H1 (cell line): ENCODE measurements at regions not wholly inside any gene's neighbourhood (a gene's known extent, or its start where the extent isn't known, plus 50 kb on each side); places are given as distances from the start of the nearest gene placed in this dataset.

ENCODE experiments used
- CTCF ChIA-PET: fragments of 300-600 bp; sonication (Branson Sonifier 250); formaldehyde crosslinking; loops from one replicate; lab custom pipeline; 2021; ENCODE audit not compliant: partially characterized antibody; lab: Charles Lee
- POLR2A ChIA-PET: fragments of 300-600 bp; sonication (Branson Sonifier 250); formaldehyde crosslinking; loops from one replicate; lab custom pipeline; 2021; ENCODE audit warnings: inconsistent platforms; ENCODE audit not compliant: partially characterized antibody; lab: Charles Lee
- DNase-seq, 2 experiments: peaks; one replicate each; pipeline versions ENCODE4 v3.0.0 to v3.0.0-alpha.2; 2010 to 2022; ENCODE audit warnings: low spot score in 2 of 2, low read depth in 1 of 2, mixed read lengths in 1 of 2
- FAIRE-seq: peaks from 2 replicates; lab custom pipeline; 2011; peaks lifted over from hg19 to GRCh38; lab: Jason Lieb, UNC
- H2AFZ ChIP-seq: 2 replicates; pipeline ENCODE4 v1.8.1; 2012; ENCODE audit warnings: low read length, inconsistent platforms
- H2AK5ac ChIP-seq: 2 replicates; pipeline ENCODE4 v1.6.1; 2013; ENCODE audit warnings: low read depth, low read length
- H2BK120ac ChIP-seq: replicated peaks from 2 replicates; pipeline ENCODE3; 2013; ENCODE audit warnings: low read depth, low read length, inconsistent platforms
- H2BK12ac ChIP-seq: 2 replicates; pipeline ENCODE4 v1.6.1; 2013; ENCODE audit warnings: low read depth, low read length
- H2BK15ac ChIP-seq: 2 replicates; pipeline ENCODE4 v1.6.1; 2013; ENCODE audit warnings: low read length
- H2BK20ac ChIP-seq: 2 replicates; pipeline ENCODE4 v1.6.1; 2013; ENCODE audit warnings: low read length
- H2BK5ac ChIP-seq: 2 replicates; pipeline ENCODE4 v1.6.1; 2013; ENCODE audit warnings: low read depth, low read length
- H3K14ac ChIP-seq: 2 replicates; pipeline ENCODE4 v1.6.1; 2013; ENCODE audit warnings: inconsistent platforms; ENCODE audit not compliant: insufficient read length
- H3K18ac ChIP-seq: 2 replicates; pipeline ENCODE4 v1.6.1; 2013; ENCODE audit warnings: low read length; ENCODE audit errors: extremely low read depth
- H3K23ac ChIP-seq: 2 replicates; pipeline ENCODE4 v1.6.1; 2013; ENCODE audit warnings: inconsistent platforms; ENCODE audit not compliant: insufficient read length
- H3K23me2 ChIP-seq: 2 replicates; pipeline ENCODE4 v1.6.1; 2013; ENCODE audit warnings: low read depth, low read length
- H3K27ac ChIP-seq: 2 replicates; pipeline ENCODE4 v1.6.1; 2011; ENCODE audit warnings: low read depth, low read length, inconsistent platforms
- H3K27me3 ChIP-seq, 4 experiments: replicated peaks in 1 of 4; 1 replicate in 1 of 4; 2 replicates in 3 of 4; pipeline versions ENCODE4 v1.6.1 to v1.8.1; 2011 to 2013; ENCODE audit warnings: low read length in 3 of 4, mild to moderate bottlenecking in 3 of 4, inconsistent platforms in 2 of 4, mixed read lengths in 2 of 4, moderate library complexity in 1 of 4; ENCODE audit not compliant: control insufficient read depth in 3 of 4, insufficient read depth in 3 of 4; ENCODE audit errors: extremely low read depth in 1 of 4
- H3K36me3 ChIP-seq, 4 experiments: 2 replicates each; pipeline versions ENCODE4 v1.6.1 to v1.8.1; 2011 to 2013; ENCODE audit warnings: mild to moderate bottlenecking in 4 of 4, low read length in 3 of 4, moderate library complexity in 2 of 4, control low read depth in 1 of 4, inconsistent platforms in 1 of 4; ENCODE audit not compliant: insufficient read depth in 4 of 4, control insufficient read depth in 2 of 4
- H3K4ac ChIP-seq: replicated peaks from 2 replicates; pipeline ENCODE3; 2013; ENCODE audit warnings: low read length, low read depth, mixed read lengths, inconsistent platforms; ENCODE audit not compliant: insufficient read length
- H3K4me1 ChIP-seq, 4 experiments: replicated peaks in 1 of 4; 1 replicate in 1 of 4; 2 replicates in 3 of 4; pipeline versions ENCODE4 v1.6.1 to v1.8.1; 2011 to 2013; ENCODE audit warnings: low read length in 3 of 4, inconsistent platforms in 2 of 4, mixed read lengths in 1 of 4; ENCODE audit not compliant: insufficient read depth in 4 of 4, control insufficient read depth in 3 of 4
- H3K4me2 ChIP-seq, 2 experiments: 2 replicates each; pipeline versions ENCODE4 v1.6.1 to v1.8.1; 2011 to 2013; ENCODE audit warnings: low read depth in 2 of 2, low read length in 2 of 2, control low read depth in 1 of 2, inconsistent platforms in 1 of 2, mild to moderate bottlenecking in 1 of 2; ENCODE audit not compliant: insufficient read depth in 1 of 2
- H3K4me3 ChIP-seq, 4 experiments: fragments of 200-600, 300-600 bp in 1 of 4; sonication (generic), shearing (Covaris generic), sonication (Bioruptor Twin) in 1 of 4; 2 replicates each; pipeline versions ENCODE4 v1.5.1 to v1.8.1; 2011 to 2016; ENCODE audit warnings: low read length in 4 of 4, low read depth in 3 of 4, control low read depth in 2 of 4, inconsistent platforms in 2 of 4, mild to moderate bottlenecking in 2 of 4, mixed read lengths in 1 of 4, moderate library complexity in 1 of 4; ENCODE audit not compliant: insufficient read depth in 2 of 4; ENCODE audit errors: extremely low read depth in 1 of 4
- H3K56ac ChIP-seq: replicated peaks from 2 replicates; pipeline ENCODE3; 2013; ENCODE audit warnings: low read depth, mild to moderate bottlenecking, mixed read lengths, low read length, inconsistent platforms; ENCODE audit not compliant: insufficient read length
- H3K79me1 ChIP-seq: 2 replicates; pipeline ENCODE4 v1.6.1; 2013; ENCODE audit warnings: low read depth, low read length, control low read depth
- H3K79me2 ChIP-seq, 2 experiments: 2 replicates each; pipeline versions ENCODE4 v1.6.1 to v1.8.1; 2012 to 2013; ENCODE audit warnings: low read length in 2 of 2, mild to moderate bottlenecking in 2 of 2, inconsistent platforms in 1 of 2; ENCODE audit not compliant: insufficient read depth in 2 of 2, control insufficient read depth in 1 of 2
- H3K9ac ChIP-seq, 4 experiments: replicated peaks in 1 of 4; 1 replicate in 1 of 4; 2 replicates in 3 of 4; pipeline versions ENCODE4 v1.6.1 to v1.8.1; 2011 to 2013; ENCODE audit warnings: low read depth in 3 of 4, low read length in 3 of 4, control low read depth in 2 of 4, mild to moderate bottlenecking in 2 of 4, moderate library complexity in 2 of 4, inconsistent platforms in 1 of 4; ENCODE audit errors: extremely low read depth in 1 of 4
- H3K9me3 ChIP-seq, 2 experiments: 2 replicates each; pipeline versions ENCODE4 v1.6.1 to v1.8.1; 2012 to 2013; ENCODE audit warnings: mild to moderate bottlenecking in 2 of 2, moderate library complexity in 2 of 2, control low read depth in 1 of 2, inconsistent platforms in 1 of 2, low read depth in 1 of 2, low read length in 1 of 2, mixed read lengths in 1 of 2; ENCODE audit not compliant: insufficient read depth in 2 of 2
- H4K20me1 ChIP-seq, 2 experiments: replicated peaks in 1 of 2; 2 replicates each; pipeline versions ENCODE3 to v1.8.1; 2011 to 2013; ENCODE audit warnings: inconsistent platforms in 2 of 2, low read length in 2 of 2, mild to moderate bottlenecking in 1 of 2; ENCODE audit not compliant: insufficient read depth in 2 of 2, control insufficient read depth in 1 of 2
- H4K5ac ChIP-seq: 2 replicates; pipeline ENCODE4 v1.6.1; 2013; ENCODE audit warnings: low read length, low read depth, mixed read lengths, inconsistent platforms; ENCODE audit not compliant: insufficient read length
- H4K8ac ChIP-seq: 2 replicates; pipeline ENCODE4 v1.8.0; 2013; ENCODE audit warnings: mild to moderate bottlenecking, moderate library complexity, low read length, inconsistent platforms; ENCODE audit not compliant: insufficient read depth; ENCODE audit errors: extremely low read depth
- H4K91ac ChIP-seq: replicated peaks from 2 replicates; pipeline ENCODE3; 2013; ENCODE audit warnings: low read length, mixed read lengths, inconsistent platforms; ENCODE audit not compliant: insufficient read length
- ASH2L ChIP-seq: fragments of 200-600, 300-600 bp; sonication (generic); IDR thresholded peaks from one replicate; pipeline ENCODE4 v1.7.1; 2017; ENCODE audit warnings: low read length
- BCL11A ChIP-seq, 2 experiments: IDR thresholded peaks; one replicate each; pipeline ENCODE4 v1.6.1; 2011; ENCODE audit warnings: low read depth in 2 of 2, low read length in 2 of 2, mild to moderate bottlenecking in 2 of 2
- CBX5 ChIP-seq: fragments of 300-800, 300-1000 bp; sonication (generic); IDR thresholded peaks from 2 replicates; pipeline ENCODE4 v1.7.1; 2016; ENCODE audit warnings: antibody characterized with exemption, low read length, low read depth
- CHD2 ChIP-seq: IDR thresholded peaks from 2 replicates; pipeline ENCODE4 v1.6.1; 2012; ENCODE audit warnings: low read length, improper control_type of control experiment
- CREB1 ChIP-seq: IDR thresholded peaks from 2 replicates; pipeline ENCODE4 v1.6.1; 2012; ENCODE audit warnings: inconsistent platforms
- E2F6 ChIP-seq: IDR thresholded peaks from 2 replicates; pipeline ENCODE4 v1.6.1; 2012; ENCODE audit warnings: inconsistent platforms
- GABPA ChIP-seq: IDR thresholded peaks from 2 replicates; pipeline ENCODE4 v1.6.1; 2011; ENCODE audit warnings: mild to moderate bottlenecking, low read length, moderate library complexity, borderline replicate concordance; ENCODE audit not compliant: insufficient read depth
- KDM1A ChIP-seq: fragments of 200-600, 300-600 bp; sonication (generic); IDR thresholded peaks from 2 replicates; pipeline ENCODE4 v1.7.1; 2016; ENCODE audit warnings: mild to moderate bottlenecking, low read length, borderline replicate concordance
- MAFK ChIP-seq: IDR thresholded peaks from 2 replicates; pipeline ENCODE4 v1.6.1; 2012; ENCODE audit warnings: low read depth, mild to moderate bottlenecking, improper control_type of control experiment, low read length
- SIRT6 ChIP-seq: IDR thresholded peaks from one replicate; pipeline ENCODE4 v1.7.1; 2012; ENCODE audit warnings: low read length, inconsistent platforms
- SP2 ChIP-seq: IDR thresholded peaks from 2 replicates; pipeline ENCODE4 v1.6.1; 2012; ENCODE audit warnings: mild to moderate bottlenecking, low read length, inconsistent platforms
- TCF12 ChIP-seq: IDR thresholded peaks from 2 replicates; pipeline ENCODE4 v1.6.1; 2011; ENCODE audit warnings: low read depth, mild to moderate bottlenecking, low read length
- WGBS, 2 experiments: shearing (Covaris generic) in 1 of 2; methylation state at CpG; one replicate each; pipeline versions ENCODE4 v1.1.6 to v1.1.7; 2013 to 2015; ENCODE audit warnings: low lambda C conversion rate in 2 of 2, mixed read lengths in 2 of 2, inconsistent platforms in 1 of 2, low coverage in 1 of 2, missing lambda C conversion rate in 1 of 2; ENCODE audit not compliant: insufficient replicate concordance in 2 of 2, insufficient coverage in 1 of 2, insufficient read length in 1 of 2; ENCODE audit errors: extremely low coverage in 1 of 2, missing lambda C conversion rate in 1 of 2; 5-methylcytosine and 5-hydroxymethylcytosine counted together

- H3K9ac ChIP-seq = no peak overlapping the region
- H3K23me2 ChIP-seq = no peaks in the 10 kb centered on the region
- FAIRE-seq (no peak), DNase-seq (no peak)
- no peak overlapping the region for H2BK120ac ChIP-seq
- H3K79me1 ChIP-seq = no peaks in the 10 kb centered on the region
- TF ChIP-seq MAFK (no peak), GABPA (no peak), CREB1 (no peak), SP2 (no peak), BCL11A (IDR thresholded peaks at IDR 0.05; ENCODE audit: low read depth in 2 of 2, low read length in 2 of 2) (no peak), TCF12 (no peak), KDM1A (no peak), E2F6 (no peak), CHD2 (no peak), CBX5 (no peak), ASH2L (no peak), SIRT6 (no peak)
- H3K4me3 ChIP-seq = no peak overlapping the region
- no peaks in the 10 kb centered on the region for H3K27me3 ChIP-seq
- H3K79me2 ChIP-seq = no peaks in the 10 kb centered on the region
- H2BK20ac ChIP-seq = no peak overlapping the region
- no peak overlapping the region for H3K56ac ChIP-seq
- H3K14ac ChIP-seq = no peak overlapping the region
- no peaks in the 10 kb centered on the region for H3K4me1 ChIP-seq
- CTCF ChIA-PET = interaction anchor here (0.6 to 5.6 kb wide), 10 partner anchors 10 to 191 kb away, joined by 3 to 30 read pairs (median 3); no protein-coding TSS in a partner anchor
- POLR2A ChIA-PET = interaction anchor here (1.2 kb wide), 1 partner anchor 14 kb away, joined by 3 read pairs; no protein-coding TSS in a partner anchor
- H3K4me2 ChIP-seq = no peak overlapping the region
- no peak overlapping the region for H2AK5ac ChIP-seq
- no peak overlapping the region for H2BK15ac ChIP-seq
- H2AFZ ChIP-seq = no peak overlapping the region
- H2BK12ac ChIP-seq = no peak overlapping the region
- 89% methylated on average over 4 of the region's 4 CpGs; no CpG with 5 or more reads in 1 of the 2 experiments for WGBS, 2 experiments
- no peak overlapping the region for H3K23ac ChIP-seq
- no peak overlapping the region for H4K8ac ChIP-seq
- no peaks in the 10 kb centered on the region for H3K36me3 ChIP-seq
- H4K91ac ChIP-seq = no peak overlapping the region
- H3K9me3 ChIP-seq = no peaks in the 10 kb centered on the region
- H3K18ac ChIP-seq = no peak overlapping the region
- H4K20me1 ChIP-seq = no peaks in the 10 kb centered on the region
- no peak overlapping the region for H3K27ac ChIP-seq
- H3K4ac ChIP-seq = no peak overlapping the region
- H4K5ac ChIP-seq = no peak overlapping the region
- H2BK5ac ChIP-seq = no peak overlapping the region
Measured at GRCh38 chr16:55120826-55121225, 190.2 kb downstream of the IRX5 start.
